SK-N-SH (cell line): ENCODE measurements at regions not wholly inside any gene's neighbourhood (a gene's known extent, or its start where the extent isn't known, plus 50 kb on each side); places are given as distances from the start of the nearest gene placed in this dataset.

Experiments
- CTCF ChIA-PET: fragments of 300-600, 350-600 bp; formaldehyde crosslinking; extraction: SDS; loops from one replicate; lab custom pipeline; 2021; lab: Yijun Ruan, JAX
- POLR2A ChIA-PET: fragments of 350-600 bp; sonication (Branson Sonifier 250); formaldehyde crosslinking; extraction: SDS; loops from one replicate; lab custom pipeline; 2020; ENCODE audit warnings: antibody characterized with exemption, inconsistent platforms; lab: Yijun Ruan, JAX
- DNase-seq: peaks from one replicate; pipeline ENCODE4 v3.0.0; 2012
- H2AFZ ChIP-seq: fragments of 200-600 bp; sonication (generic); 2 replicates; pipeline ENCODE4 v1.8.1; 2016; ENCODE audit warnings: antibody characterized with exemption, mild to moderate bottlenecking, low read depth
- H3F3A ChIP-seq: fragments of 200-600 bp; sonication (generic); replicated peaks from 2 replicates; pipeline ENCODE3; 2016; ENCODE audit warnings: antibody characterized with exemption, mild to moderate bottlenecking; ENCODE audit not compliant: insufficient read depth
- H3K27ac ChIP-seq, 2 experiments: fragments of 200-500 bp in 1 of 2; fragments of 200-600 bp in 1 of 2; sonication (Bioruptor generic) in 1 of 2; sonication (generic), shearing (Covaris generic) in 1 of 2; 2 replicates each; pipeline versions ENCODE4 v1.5.1 to v1.6.1; 2014 to 2016; ENCODE audit warnings: low read depth in 2 of 2, inconsistent platforms in 1 of 2, low read length in 1 of 2, mild to moderate bottlenecking in 1 of 2, mixed read lengths in 1 of 2
- H3K27me3 ChIP-seq: fragments of 200-600 bp; sonication (generic), shearing (Covaris generic); 2 replicates; pipeline ENCODE4 v1.6.1; 2016; ENCODE audit warnings: mixed run types; ENCODE audit not compliant: insufficient read depth
- H3K36me3 ChIP-seq, 2 experiments: fragments of 200-500 bp in 1 of 2; fragments of 200-600 bp in 1 of 2; sonication (Bioruptor generic) in 1 of 2; sonication (generic) in 1 of 2; replicated peaks in 1 of 2; 2 replicates each; pipeline versions ENCODE3 to v1.5.1; 2014 to 2016; ENCODE audit warnings: low read length in 1 of 2, mild to moderate bottlenecking in 1 of 2; ENCODE audit not compliant: insufficient read depth in 2 of 2, control insufficient read depth in 1 of 2
- H3K4me1 ChIP-seq, 2 experiments: fragments of 200-500 bp in 1 of 2; fragments of 200-600 bp in 1 of 2; sonication (Bioruptor generic) in 1 of 2; sonication (generic), shearing (Covaris generic) in 1 of 2; 2 replicates each; pipeline versions ENCODE4 v1.5.1 to v1.6.1; 2014 to 2016; ENCODE audit warnings: low read depth in 1 of 2, low read length in 1 of 2, mixed run types in 1 of 2; ENCODE audit not compliant: insufficient read depth in 2 of 2, control insufficient read depth in 1 of 2
- H3K4me2 ChIP-seq: fragments of 200-600 bp; sonication (generic), shearing (Covaris generic); 2 replicates; pipeline ENCODE4 v1.6.1; 2017; ENCODE audit warnings: mixed run types
- H3K4me3 ChIP-seq, 2 experiments: fragments of 200-500 bp in 1 of 2; fragments of 200-600 bp in 1 of 2; sonication (Bioruptor generic) in 1 of 2; sonication (generic), shearing (Covaris generic) in 1 of 2; 2 replicates each; pipeline versions ENCODE4 v1.5.1 to v1.8.1; 2014 to 2016; ENCODE audit warnings: low read depth in 2 of 2, inconsistent platforms in 1 of 2, low read length in 1 of 2, mild to moderate bottlenecking in 1 of 2, mixed read lengths in 1 of 2, moderate library complexity in 1 of 2
- H3K79me2 ChIP-seq: fragments of 200-600 bp; sonication (generic); 2 replicates; pipeline ENCODE4 v1.8.1; 2017; ENCODE audit warnings: mild to moderate bottlenecking; ENCODE audit not compliant: insufficient read depth
- H3K9ac ChIP-seq: fragments of 200-600 bp; sonication (generic); 2 replicates; pipeline ENCODE4 v1.6.1; 2017; ENCODE audit warnings: mixed run types
- H3K9me2 ChIP-seq: fragments of 200-600 bp; sonication (generic); 2 replicates; pipeline ENCODE4 v1.6.1; 2017; ENCODE audit warnings: mixed run types
- H3K9me3 ChIP-seq: fragments of 200-600 bp; sonication (generic); 2 replicates; pipeline ENCODE4 v1.6.1; 2017; ENCODE audit warnings: mixed run types, mild to moderate bottlenecking, moderate library complexity
- H4K20me1 ChIP-seq: fragments of 200-600 bp; sonication (generic); 2 replicates; pipeline ENCODE4 v1.6.1; 2017; ENCODE audit warnings: mild to moderate bottlenecking, mixed run types; ENCODE audit not compliant: insufficient read depth
- FOXJ3 ChIP-seq: sonication (generic); formaldehyde crosslinking; IDR thresholded peaks from 2 replicates; pipeline ENCODE4 v1.5.1; 2020; ENCODE audit warnings: mild to moderate bottlenecking, missing genetic modification reagents
- GABPA ChIP-seq: IDR thresholded peaks from 2 replicates; pipeline ENCODE4 v1.4.0; 2012; ENCODE audit warnings: low read depth, mild to moderate bottlenecking
- GATA2 ChIP-seq: sonication (generic); formaldehyde crosslinking; IDR thresholded peaks from 2 replicates; pipeline ENCODE4 v1.5.0; 2020; ENCODE audit warnings: mild to moderate bottlenecking, missing genetic modification reagents
- JUND ChIP-seq: IDR thresholded peaks from 2 replicates; pipeline ENCODE4 v1.4.0; 2012
- MAX ChIP-seq: IDR thresholded peaks from 2 replicates; pipeline ENCODE4 v1.4.0; 2012; ENCODE audit warnings: low read depth
- MXI1 ChIP-seq: IDR thresholded peaks from 2 replicates; pipeline ENCODE4 v1.6.1; 2012; ENCODE audit warnings: mild to moderate bottlenecking, low read depth, low read length, improper control_type of control experiment
- RAD21 ChIP-seq: IDR thresholded peaks from 2 replicates; pipeline ENCODE4 v1.6.1; 2012; ENCODE audit warnings: mild to moderate bottlenecking, low read length
- REST ChIP-seq: IDR thresholded peaks from 2 replicates; pipeline ENCODE4 v1.6.1; 2012; ENCODE audit warnings: mild to moderate bottlenecking, low read depth, low read length, moderate library complexity
- TEAD4 ChIP-seq: IDR thresholded peaks from 2 replicates; pipeline ENCODE4 v1.4.0; 2012; ENCODE audit warnings: mild to moderate bottlenecking, borderline replicate concordance; ENCODE audit not compliant: insufficient read depth
- USF2 ChIP-seq: fragments of 150-350 bp; IDR thresholded peaks from 2 replicates; pipeline ENCODE4 v1.6.1; 2017; ENCODE audit warnings: antibody characterized with exemption, low read length, low read depth, borderline replicate concordance
- ZBTB33 ChIP-seq: IDR thresholded peaks from 2 replicates; pipeline ENCODE4 v1.4.0; 2012; ENCODE audit warnings: low read depth, borderline replicate concordance
- WGBS: methylation state at CpG from one replicate; pipeline ENCODE4 v1.1.6; 2017; ENCODE audit warnings: low lambda C conversion rate; 5-methylcytosine and 5-hydroxymethylcytosine counted together

- no peak for TF ChIP-seq REST
- no peak for TF ChIP-seq FOXJ3 (CRISPR knock-in tag)
- TF ChIP-seq GABPA = no peak
- no peak for TF ChIP-seq MXI1
- no peak for TF ChIP-seq GATA2 (CRISPR knock-in tag)
- no peak for TF ChIP-seq JUND
- TF ChIP-seq ZBTB33 = no peak
- no peak for TF ChIP-seq TEAD4
- no peak for TF ChIP-seq USF2
Measured at GRCh38 chr5:2537378-2538145, 213.9 kb downstream of the IRX2 start (continued).

GRCh38 chr5:2536632-2537377, 214.7 kb downstream of the IRX2 start:
- Histone ChIP-seq H3F3A (no peaks in the 10 kb centered on the region), H4K20me1 (no peaks in the 10 kb centered on the region), H3K79me2 (no peaks in the 10 kb centered on the region), H3K4me2 (peak overlapping the region; percentile 5; the same call in 1 of the 2 replicates), H3K4me1 (no peaks in the 10 kb centered on the region), H3K36me3 (no peaks in the 10 kb centered on the region), H3K4me3 (no peak overlapping the region), H3K9me3 (no peaks in the 10 kb centered on the region), H3K27ac (no peak overlapping the region), H3K9ac (no peak overlapping the region), H2AFZ (no peak overlapping the region), H3K9me2 (no peaks in the 10 kb centered on the region), H3K27me3 (peaks cover 33% of the 10 kb centered on the region; the same call in 1 of the 2 replicates)
- WGBS = 5% methylated on average over 19 of the region's 19 CpGs
- ChIA-PET CTCF (no interaction called here), POLR2A (no interaction called here)
- TF ChIP-seq MXI1 = no peak
- TF ChIP-seq RAD21 = no peak
- TF ChIP-seq MAX = no peak
- DNase-seq = no peak
